A549 (cell line): ENCODE measurements at regions not wholly inside any gene's neighbourhood (a gene's known extent, or its start where the extent isn't known, plus 50 kb on each side); places are given as distances from the start of the nearest gene placed in this dataset.

Experiments
- ATAC-seq, 2 experiments: fragments of 200-7000 bp in 1 of 2; fragments of >200 bp in 1 of 2; cut with Nextera tagmentation in 1 of 2; cut with Tn5 transposase in 1 of 2; 3 replicates each; pipeline versions ENCODE4 v1.8.0 to v1.9.1; 2018 to 2020; ENCODE audit warnings: mild to moderate bottlenecking in 1 of 2, moderate library complexity in 1 of 2
- CTCF ChIA-PET: fragments of 300-600 bp; sonication (Branson Sonifier 250); formaldehyde crosslinking; extraction: SDS; loops from one replicate; lab custom pipeline; 2021; ENCODE audit warnings: antibody characterized with exemption, inconsistent platforms; lab: Yijun Ruan, JAX
- POLR2A ChIA-PET: fragments of 350-600 bp; formaldehyde crosslinking; extraction: SDS; loops from one replicate; lab custom pipeline; 2021; ENCODE audit warnings: antibody characterized with exemption, inconsistent platforms; lab: Yijun Ruan, JAX
- DNase-seq, 2 experiments: peaks; one replicate each; pipeline versions ENCODE4 v3.0.0 to v3.0.0-alpha.2; 2011 to 2016; ENCODE audit warnings: low read depth in 1 of 2, low spot score in 1 of 2
- FAIRE-seq: peaks from 2 replicates; lab custom pipeline; 2011; peaks lifted over from hg19 to GRCh38; lab: Jason Lieb, UNC
- H3K27ac ChIP-seq, 2 experiments: fragments of >200 bp; sonication (Bioruptor Twin); formaldehyde crosslinking; 3 replicates each; pipeline ENCODE4 v1.5.1; 2016 to 2017
- H3K4me1 ChIP-seq: fragments of >200 bp; sonication (Bioruptor Twin); formaldehyde crosslinking; 3 replicates; pipeline ENCODE4 v1.6.1; 2016
- H3K4me2 ChIP-seq: fragments of >200 bp; sonication (Bioruptor Twin); formaldehyde crosslinking; 3 replicates; pipeline ENCODE4 v1.6.1; 2016
- H3K4me3 ChIP-seq: fragments of >200 bp; sonication (Bioruptor Twin); formaldehyde crosslinking; 3 replicates; pipeline ENCODE4 v1.5.1; 2016
- H3K9me3 ChIP-seq: fragments of >200 bp; sonication (Bioruptor Twin); formaldehyde crosslinking; 3 replicates; pipeline ENCODE4 v1.6.1; 2016
- BHLHE40 ChIP-seq: IDR thresholded peaks from 2 replicates; pipeline ENCODE4 v1.6.1; 2012; ENCODE audit warnings: low read depth, low read length, inconsistent platforms
- CEBPB ChIP-seq, 2 experiments: fragments of >200 bp in 1 of 2; sonication (Bioruptor Twin) in 1 of 2; formaldehyde crosslinking in 1 of 2; IDR thresholded peaks; 2 replicates each; pipeline ENCODE4 v1.6.1; 2012 to 2016
- EP300 ChIP-seq, 2 experiments: fragments of >200 bp; sonication (Bioruptor Twin); formaldehyde crosslinking; IDR thresholded peaks; 2 replicates in 1 of 2; 3 replicates in 1 of 2; pipeline ENCODE4 v1.6.1; 2016 to 2017
- ESRRA ChIP-seq: fragments of 150-350 bp; IDR thresholded peaks from 2 replicates; pipeline ENCODE4 v1.6.1; 2014; ENCODE audit warnings: mild to moderate bottlenecking, low read length, borderline replicate concordance
- FOSB ChIP-seq: fragments of 250-450 bp; sonication (Bioruptor Pico); IDR thresholded peaks from 2 replicates; pipeline ENCODE4 v1.5.0; 2020; ENCODE audit warnings: mild to moderate bottlenecking, moderate library complexity
- HOXA7 ChIP-seq: fragments of 250-450 bp; sonication (Bioruptor Pico); IDR thresholded peaks from 2 replicates; pipeline ENCODE4 v1.5.0; 2020; ENCODE audit warnings: mild to moderate bottlenecking, moderate library complexity
- JUNB ChIP-seq: fragments of >200 bp; sonication (Bioruptor Twin); formaldehyde crosslinking; IDR thresholded peaks from 2 replicates; pipeline ENCODE4 v1.6.1; 2016
- MAZ ChIP-seq: fragments of 150-350 bp; IDR thresholded peaks from 2 replicates; pipeline ENCODE4 v1.6.1; 2014; ENCODE audit warnings: antibody characterized with exemption, low read depth, low read length, borderline replicate concordance
- NPAS2 ChIP-seq: fragments of 250-450 bp; sonication (Bioruptor Pico); IDR thresholded peaks from 2 replicates; pipeline ENCODE4 v1.8.0; 2022; ENCODE audit warnings: mild to moderate bottlenecking, moderate library complexity, borderline replicate concordance
- NR3C1 ChIP-seq: fragments of >200 bp; sonication (Bioruptor Twin); formaldehyde crosslinking; IDR thresholded peaks from 3 replicates; pipeline ENCODE4 v1.6.1; 2017
- POLR2AphosphoS2 ChIP-seq: conservative IDR thresholded peaks from 2 replicates; pipeline ENCODE4 v1.6.1; 2012; ENCODE audit warnings: low read length, improper control_type of control experiment, inconsistent platforms
- SMC3 ChIP-seq: fragments of >200 bp; sonication (Bioruptor Twin); formaldehyde crosslinking; IDR thresholded peaks from 3 replicates; pipeline ENCODE4 v1.6.1; 2018; ENCODE audit warnings: inconsistent platforms
- TFCP2L1 ChIP-seq: fragments of 250-450 bp; sonication (Bioruptor Pico); IDR thresholded peaks from 2 replicates; pipeline ENCODE4 v1.5.0; 2021; ENCODE audit warnings: mild to moderate bottlenecking
- WGBS: methylation state at CpG from one replicate; pipeline ENCODE4 v1.1.6; 2017; ENCODE audit errors: missing lambda C conversion rate; 5-methylcytosine and 5-hydroxymethylcytosine counted together
- TF ChIP-seq, protein P1 (sequence below): fragments of 450-650 bp; IDR thresholded peaks from 2 replicates; pipeline ENCODE4 v1.6.1; 2014; ENCODE audit warnings: antibody characterized with exemption
- TF ChIP-seq, protein P2 (sequence below): IDR thresholded peaks from 2 replicates; pipeline ENCODE4 v1.6.1; 2012
- TF ChIP-seq, protein P3 (sequence below): IDR thresholded peaks from 2 replicates; pipeline ENCODE4 v1.6.1; 2012
- TF ChIP-seq, protein P4 (sequence below): fragments of 200-600 bp; sonication (generic); IDR thresholded peaks from 2 replicates; pipeline ENCODE4 v1.6.1; 2016; ENCODE audit warnings: antibody characterized with exemption, mild to moderate bottlenecking, moderate library complexity
- TF ChIP-seq, protein P5 (sequence below): fragments of 250-450 bp; sonication (Bioruptor Pico); IDR thresholded peaks from 2 replicates; pipeline ENCODE4 v1.5.0; 2021; ENCODE audit warnings: mild to moderate bottlenecking, moderate library complexity, borderline replicate concordance

DNA sequence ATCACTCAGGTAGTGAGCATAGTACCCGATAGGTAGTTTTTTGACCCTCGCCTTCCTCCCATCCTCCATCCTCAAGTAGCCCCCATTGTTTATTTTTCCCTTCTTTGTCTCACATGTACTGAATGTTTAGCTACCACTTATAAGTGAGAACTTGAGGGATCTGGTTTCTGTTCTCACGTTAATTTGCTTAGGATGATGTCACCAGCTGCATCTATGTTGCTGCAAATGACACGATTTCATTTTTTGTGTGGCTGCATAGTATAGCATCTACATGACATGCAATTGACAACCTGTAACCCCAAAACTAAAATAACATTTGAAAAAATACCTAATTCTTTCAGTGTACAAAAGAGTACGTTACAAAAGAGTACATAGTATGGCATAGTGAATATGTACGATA lies 254.0 kb upstream of the NOVA1 start:
- TF ChIP-seq CEBPB (IDR thresholded peaks at IDR 0.05) (no peak), NR3C1 (no peak), HOXA7 (CRISPR knock-in tag) (no peak), BHLHE40 (no peak), EP300 (IDR thresholded peaks at IDR 0.05) (no peak)
- TF ChIP-seq, protein P1, sequence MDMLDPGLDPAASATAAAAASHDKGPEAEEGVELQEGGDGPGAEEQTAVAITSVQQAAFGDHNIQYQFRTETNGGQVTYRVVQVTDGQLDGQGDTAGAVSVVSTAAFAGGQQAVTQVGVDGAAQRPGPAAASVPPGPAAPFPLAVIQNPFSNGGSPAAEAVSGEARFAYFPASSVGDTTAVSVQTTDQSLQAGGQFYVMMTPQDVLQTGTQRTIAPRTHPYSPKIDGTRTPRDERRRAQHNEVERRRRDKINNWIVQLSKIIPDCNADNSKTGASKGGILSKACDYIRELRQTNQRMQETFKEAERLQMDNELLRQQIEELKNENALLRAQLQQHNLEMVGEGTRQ: no peak
- TF ChIP-seq, protein P2, sequence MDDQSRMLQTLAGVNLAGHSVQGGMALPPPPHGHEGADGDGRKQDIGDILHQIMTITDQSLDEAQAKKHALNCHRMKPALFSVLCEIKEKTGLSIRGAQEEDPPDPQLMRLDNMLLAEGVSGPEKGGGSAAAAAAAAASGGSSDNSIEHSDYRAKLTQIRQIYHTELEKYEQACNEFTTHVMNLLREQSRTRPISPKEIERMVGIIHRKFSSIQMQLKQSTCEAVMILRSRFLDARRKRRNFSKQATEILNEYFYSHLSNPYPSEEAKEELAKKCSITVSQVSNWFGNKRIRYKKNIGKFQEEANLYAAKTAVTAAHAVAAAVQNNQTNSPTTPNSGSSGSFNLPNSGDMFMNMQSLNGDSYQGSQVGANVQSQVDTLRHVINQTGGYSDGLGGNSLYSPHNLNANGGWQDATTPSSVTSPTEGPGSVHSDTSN: no peak
- DNase-seq: no peak
- Histone ChIP-seq H3K4me2 (no peak overlapping the region), H3K27ac (no peak overlapping the region), H3K9me3 (peaks cover 3% of the 10 kb centered on the region; the same call in 1 of the 3 replicates), H3K4me3 (no peak overlapping the region), H3K4me1 (no peaks in the 10 kb centered on the region)
- ChIA-PET POLR2A (no interaction called here), CTCF (no interaction called here)
- no peak for ATAC-seq
- WGBS: 91% methylated on average over 6 of the region's 6 CpGs
- FAIRE-seq: no peak

DNA sequence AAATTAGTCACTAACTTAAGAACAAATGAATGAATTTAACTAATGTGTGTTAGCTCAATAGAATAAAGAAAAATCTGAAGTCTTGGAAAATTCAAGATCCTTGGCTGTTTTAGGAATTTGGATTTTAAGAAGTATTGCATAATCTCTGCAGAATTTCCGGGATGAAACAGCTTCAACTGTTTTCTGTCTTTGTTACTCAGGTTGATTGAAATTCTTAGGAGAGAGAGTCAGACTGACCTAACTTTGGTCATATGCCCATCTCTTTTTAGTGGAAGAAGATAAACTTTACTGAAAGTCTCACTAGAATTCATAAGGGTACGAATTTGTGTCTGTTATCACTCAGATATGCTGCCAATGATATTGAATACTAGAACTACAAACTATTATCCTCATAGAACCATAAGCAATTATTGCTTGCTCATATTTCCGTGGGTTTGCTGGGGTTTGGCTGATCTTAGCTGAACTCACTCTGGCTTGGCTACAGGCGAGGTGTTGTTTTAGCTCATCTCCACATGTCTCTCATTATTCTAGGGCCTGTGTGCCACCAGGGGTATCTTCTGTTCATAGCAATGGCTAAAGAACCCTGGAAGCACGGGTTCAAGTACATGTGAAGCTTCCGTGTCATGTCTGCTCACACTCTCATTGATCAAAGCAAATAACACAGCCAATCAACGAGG lies 257.4 kb upstream of the NOVA1 start:
- no peak overlapping the region for H3K4me3 ChIP-seq
- CTCF ChIA-PET: no interaction called here
- FAIRE-seq (no peak), ATAC-seq (no peak), DNase-seq (no peak)
- WGBS: 76% methylated on average over 7 of the region's 7 CpGs
- H3K4me1 ChIP-seq: no peaks in the 10 kb centered on the region
- POLR2A ChIA-PET: no interaction called here
- H3K27ac ChIP-seq: no peak overlapping the region
- no peak for TF ChIP-seq POLR2AphosphoS2
- TF ChIP-seq CEBPB (IDR thresholded peaks at IDR 0.05): peak in 1 of 2 experiments; percentile 26; a peak in 1 of 4 replicates
- H3K9me3 ChIP-seq: peaks cover 3% of the 10 kb centered on the region; the same call in 1 of the 3 replicates
- no peak overlapping the region for H3K4me2 ChIP-seq

DNA sequence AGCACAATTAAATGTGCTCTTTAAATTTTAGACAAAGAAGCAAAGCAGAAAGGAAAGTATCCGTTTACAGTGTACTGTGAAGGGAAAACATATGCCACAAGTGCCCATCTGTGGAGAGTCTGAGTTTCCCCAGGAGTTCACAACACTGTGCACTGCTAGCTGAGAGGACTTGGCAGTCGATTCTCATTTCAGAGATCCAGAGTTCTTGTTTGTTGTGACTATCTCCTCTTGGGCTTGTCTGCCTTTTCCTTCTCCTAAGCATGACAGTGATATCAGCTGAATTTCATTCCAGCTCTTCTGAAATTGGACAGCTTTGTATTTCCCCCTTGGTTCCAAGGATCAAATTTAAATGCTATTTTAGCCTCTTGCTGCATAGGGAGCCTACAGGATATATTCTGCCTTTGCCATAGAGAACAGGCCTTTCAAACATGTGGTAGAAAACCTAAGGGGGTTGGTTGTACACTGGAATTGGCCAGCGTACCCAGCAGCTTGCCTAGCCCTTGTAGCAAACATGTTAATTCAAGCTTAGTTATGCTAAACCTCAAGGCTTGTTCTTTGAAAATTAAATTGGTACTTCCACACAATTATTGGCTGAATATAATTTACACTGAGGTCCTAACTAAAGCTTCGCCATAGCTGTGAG lies 259.2 kb upstream of the NOVA1 start:
- H3K4me2 ChIP-seq: no peak overlapping the region
- CTCF ChIA-PET: interaction anchor here (0.6 to 0.9 kb wide), 2 partner anchors 40 to 220 kb away, joined by 3 to 4 read pairs; no protein-coding TSS in a partner anchor
- H3K27ac ChIP-seq: no peak overlapping the region
- 70% methylated on average over 4 of the region's 4 CpGs for WGBS
- TF ChIP-seq ESRRA (no peak), FOSB (no peak), MAZ (no peak), SMC3 (no peak), NR3C1 (no peak)
- TF ChIP-seq, all 56 proteins: peak for 0
- DNase-seq: no peak
- POLR2A ChIA-PET: no interaction called here
- no peaks in the 10 kb centered on the region for H3K4me1 ChIP-seq
- no peaks in the 10 kb centered on the region for H3K9me3 ChIP-seq
- no peak; a peak in 1 of 6 replicates for ATAC-seq
- no peak overlapping the region for H3K4me3 ChIP-seq
- FAIRE-seq: no peak

DNA sequence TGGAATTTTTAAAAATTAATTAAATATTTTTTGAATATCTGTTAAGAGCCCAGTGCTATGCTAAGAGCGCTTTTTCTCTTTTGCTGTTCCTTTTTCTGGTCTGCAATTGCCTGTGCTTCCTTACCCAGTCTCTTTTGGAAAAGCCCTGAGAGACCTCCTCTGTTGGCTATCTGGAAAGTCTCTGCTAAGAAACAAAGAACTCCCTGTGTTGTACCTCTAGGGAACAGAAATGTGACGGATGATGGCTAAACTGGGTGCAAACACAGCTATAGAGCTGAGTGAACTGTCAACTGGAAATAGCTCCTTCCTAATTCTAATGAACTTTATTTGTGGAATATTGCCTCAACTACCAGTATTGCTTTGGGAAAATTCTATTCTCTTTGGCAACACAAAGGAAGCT lies 261.6 kb upstream of the NOVA1 start:
- H3K4me2 ChIP-seq: no peak overlapping the region
- ATAC-seq (no peak), DNase-seq (no peak), FAIRE-seq (no peak)
- 93% methylated on average over 2 of the region's 2 CpGs for WGBS
- H3K9me3 ChIP-seq: no peaks in the 10 kb centered on the region
- H3K4me3 ChIP-seq: no peak overlapping the region
- ChIA-PET POLR2A (no interaction called here), CTCF (no interaction called here)
- TF ChIP-seq TFCP2L1 (CRISPR knock-in tag) (no peak), JUNB (no peak), NPAS2 (no peak), FOSB (no peak)
- TF ChIP-seq, protein P3, sequence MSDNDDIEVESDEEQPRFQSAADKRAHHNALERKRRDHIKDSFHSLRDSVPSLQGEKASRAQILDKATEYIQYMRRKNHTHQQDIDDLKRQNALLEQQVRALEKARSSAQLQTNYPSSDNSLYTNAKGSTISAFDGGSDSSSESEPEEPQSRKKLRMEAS: no peak
- TF ChIP-seq, protein P4, sequence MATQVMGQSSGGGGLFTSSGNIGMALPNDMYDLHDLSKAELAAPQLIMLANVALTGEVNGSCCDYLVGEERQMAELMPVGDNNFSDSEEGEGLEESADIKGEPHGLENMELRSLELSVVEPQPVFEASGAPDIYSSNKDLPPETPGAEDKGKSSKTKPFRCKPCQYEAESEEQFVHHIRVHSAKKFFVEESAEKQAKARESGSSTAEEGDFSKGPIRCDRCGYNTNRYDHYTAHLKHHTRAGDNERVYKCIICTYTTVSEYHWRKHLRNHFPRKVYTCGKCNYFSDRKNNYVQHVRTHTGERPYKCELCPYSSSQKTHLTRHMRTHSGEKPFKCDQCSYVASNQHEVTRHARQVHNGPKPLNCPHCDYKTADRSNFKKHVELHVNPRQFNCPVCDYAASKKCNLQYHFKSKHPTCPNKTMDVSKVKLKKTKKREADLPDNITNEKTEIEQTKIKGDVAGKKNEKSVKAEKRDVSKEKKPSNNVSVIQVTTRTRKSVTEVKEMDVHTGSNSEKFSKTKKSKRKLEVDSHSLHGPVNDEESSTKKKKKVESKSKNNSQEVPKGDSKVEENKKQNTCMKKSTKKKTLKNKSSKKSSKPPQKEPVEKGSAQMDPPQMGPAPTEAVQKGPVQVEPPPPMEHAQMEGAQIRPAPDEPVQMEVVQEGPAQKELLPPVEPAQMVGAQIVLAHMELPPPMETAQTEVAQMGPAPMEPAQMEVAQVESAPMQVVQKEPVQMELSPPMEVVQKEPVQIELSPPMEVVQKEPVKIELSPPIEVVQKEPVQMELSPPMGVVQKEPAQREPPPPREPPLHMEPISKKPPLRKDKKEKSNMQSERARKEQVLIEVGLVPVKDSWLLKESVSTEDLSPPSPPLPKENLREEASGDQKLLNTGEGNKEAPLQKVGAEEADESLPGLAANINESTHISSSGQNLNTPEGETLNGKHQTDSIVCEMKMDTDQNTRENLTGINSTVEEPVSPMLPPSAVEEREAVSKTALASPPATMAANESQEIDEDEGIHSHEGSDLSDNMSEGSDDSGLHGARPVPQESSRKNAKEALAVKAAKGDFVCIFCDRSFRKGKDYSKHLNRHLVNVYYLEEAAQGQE: no peak
- TF ChIP-seq, protein P5, sequence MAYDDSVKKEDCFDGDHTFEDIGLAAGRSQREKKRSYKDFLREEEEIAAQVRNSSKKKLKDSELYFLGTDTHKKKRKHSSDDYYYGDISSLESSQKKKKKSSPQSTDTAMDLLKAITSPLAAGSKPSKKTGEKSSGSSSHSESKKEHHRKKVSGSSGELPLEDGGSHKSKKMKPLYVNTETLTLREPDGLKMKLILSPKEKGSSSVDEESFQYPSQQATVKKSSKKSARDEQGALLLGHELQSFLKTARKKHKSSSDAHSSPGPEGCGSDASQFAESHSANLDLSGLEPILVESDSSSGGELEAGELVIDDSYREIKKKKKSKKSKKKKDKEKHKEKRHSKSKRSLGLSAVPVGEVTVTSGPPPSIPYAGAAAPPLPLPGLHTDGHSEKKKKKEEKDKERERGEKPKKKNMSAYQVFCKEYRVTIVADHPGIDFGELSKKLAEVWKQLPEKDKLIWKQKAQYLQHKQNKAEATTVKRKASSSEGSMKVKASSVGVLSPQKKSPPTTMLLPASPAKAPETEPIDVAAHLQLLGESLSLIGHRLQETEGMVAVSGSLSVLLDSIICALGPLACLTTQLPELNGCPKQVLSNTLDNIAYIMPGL (CRISPR knock-in tag): no peak
- H3K4me1 ChIP-seq: no peaks in the 10 kb centered on the region
- H3K27ac ChIP-seq: no peak overlapping the region
